ENCODE measurements at regions not wholly inside any gene's neighbourhood (a gene's known extent, or its start where the extent isn't known, plus 50 kb on each side); places are given as distances from the start of the nearest gene placed in this dataset.

- Histone ChIP-seq H3F3A (ENCODE audit: insufficient read depth) (no peaks in the 10 kb centered on the region), H3K9me2 (replicated peaks; ENCODE audit: insufficient read depth, low read length) (no peaks in the 10 kb centered on the region), H3K36me3 (ENCODE audit: low read length) (no peaks in the 10 kb centered on the region), H3K79me2 (ENCODE audit: insufficient read depth, low read length) (no peaks in the 10 kb centered on the region), H3K27ac (ENCODE audit: low read depth, low read length) (no peak overlapping the region), H3K27me3 (ENCODE audit: low read length) (no peaks in the 10 kb centered on the region), H3K9me3 (ENCODE audit: insufficient read depth, low read length) (no peaks in the 10 kb centered on the region), H3K9ac (ENCODE audit: low read length) (no peak overlapping the region), H4K20me1 (ENCODE audit: low read depth, low read length) (no peaks in the 10 kb centered on the region), H2AFZ (ENCODE audit: low read depth, low read length, severe bottlenecking) (no peak overlapping the region), H3K4me3 (ENCODE audit: insufficient read depth, low read length, poor library complexity, severe bottlenecking) (no peak overlapping the region), H3K4me2 (ENCODE audit: low read depth, low read length, poor library complexity, severe bottlenecking) (no peak overlapping the region)
- TF ChIP-seq EZH2phosphoT487 (conservative IDR thresholded peaks at IDR 0.05; ENCODE audit: low read length): no peak
- TF ChIP-seq CTCF (IDR thresholded peaks at IDR 0.05; ENCODE audit: insufficient read depth, low read length, poor library complexity, severe bottlenecking): no peak
Observed at GRCh38 chr17:70773258-70773657, 603.9 kb downstream of the KCNJ2 start.

GRCh38 chr17:70774339-70775117, 605.2 kb downstream of the KCNJ2 start:
- no peak overlapping the region for H3K27ac ChIP-seq (ENCODE audit: low read depth, low read length)
- H4K20me1 ChIP-seq (ENCODE audit: low read depth, low read length): no peaks in the 10 kb centered on the region
- no peaks in the 10 kb centered on the region for H3K36me3 ChIP-seq (ENCODE audit: low read length)
- TF ChIP-seq EZH2phosphoT487 (conservative IDR thresholded peaks at IDR 0.05; ENCODE audit: low read length): no peak
- TF ChIP-seq CTCF (IDR thresholded peaks at IDR 0.05; ENCODE audit: insufficient read depth, low read length, poor library complexity, severe bottlenecking): no peak
- H3K9ac ChIP-seq (ENCODE audit: low read length): no peak overlapping the region
- H3K79me2 ChIP-seq (ENCODE audit: insufficient read depth, low read length): no peaks in the 10 kb centered on the region
- H3K4me2 ChIP-seq (ENCODE audit: low read depth, low read length, poor library complexity, severe bottlenecking): no peak overlapping the region
- H3F3A ChIP-seq (ENCODE audit: insufficient read depth): no peaks in the 10 kb centered on the region
- H3K9me2 ChIP-seq (replicated peaks; ENCODE audit: insufficient read depth, low read length): no peaks in the 10 kb centered on the region
- H3K27me3 ChIP-seq (ENCODE audit: low read length): no peaks in the 10 kb centered on the region
- no peaks in the 10 kb centered on the region for H3K9me3 ChIP-seq (ENCODE audit: insufficient read depth, low read length)
- no peak overlapping the region for H2AFZ ChIP-seq (ENCODE audit: low read depth, low read length, severe bottlenecking)
- no peak overlapping the region for H3K4me3 ChIP-seq (ENCODE audit: insufficient read depth, low read length, poor library complexity, severe bottlenecking)

GRCh38 chr17:70775679-70776078, 606.3 kb downstream of the KCNJ2 start:
- Histone ChIP-seq H3K9ac (ENCODE audit: low read length) (no peak overlapping the region), H3K9me3 (ENCODE audit: insufficient read depth, low read length) (no peaks in the 10 kb centered on the region), H3K9me2 (replicated peaks; ENCODE audit: insufficient read depth, low read length) (no peaks in the 10 kb centered on the region), H3K79me2 (ENCODE audit: insufficient read depth, low read length) (no peaks in the 10 kb centered on the region), H3F3A (ENCODE audit: insufficient read depth) (no peaks in the 10 kb centered on the region), H3K4me2 (ENCODE audit: low read depth, low read length, poor library complexity, severe bottlenecking) (no peak overlapping the region), H3K36me3 (ENCODE audit: low read length) (no peaks in the 10 kb centered on the region), H2AFZ (ENCODE audit: low read depth, low read length, severe bottlenecking) (no peak overlapping the region), H3K27ac (ENCODE audit: low read depth, low read length) (no peak overlapping the region), H4K20me1 (ENCODE audit: low read depth, low read length) (no peaks in the 10 kb centered on the region), H3K4me3 (ENCODE audit: insufficient read depth, low read length, poor library complexity, severe bottlenecking) (no peak overlapping the region), H3K27me3 (ENCODE audit: low read length) (no peaks in the 10 kb centered on the region)
- no peak for TF ChIP-seq CTCF (IDR thresholded peaks at IDR 0.05; ENCODE audit: insufficient read depth, low read length, poor library complexity, severe bottlenecking)
- no peak for TF ChIP-seq EZH2phosphoT487 (conservative IDR thresholded peaks at IDR 0.05; ENCODE audit: low read length)
